Activated naive CD8-positive, alpha-beta T cell treated with anti-CD3 and anti-CD28 coated beads, Interleukin-2, amount 50 U/mL, for 16 hours (primary cell): ENCODE measurements at regions not wholly inside any gene's neighbourhood (a gene's known extent, or its start where the extent isn't known, plus 50 kb on each side); places are given as distances from the start of the nearest gene placed in this dataset.

ENCODE experiments used
- DNase-seq: peaks from one replicate; pipeline ENCODE4 v3.0.0-alpha.2; 2020; ENCODE audit warnings: low read depth, low spot score

GRCh38 chr15:86028961-86029360, 50.7 kb upstream of the AGBL1 start:
- no peak for DNase-seq
